Bronchial epithelial cell (primary cell): ENCODE measurements at regions not wholly inside any gene's neighbourhood (a gene's known extent, or its start where the extent isn't known, plus 50 kb on each side); places are given as distances from the start of the nearest gene placed in this dataset.
"Not testable (repeated sequence)": the region's sequence is repeated elsewhere in the genome, so short reads cannot be mapped to it uniquely, and the experiment has no call there.

ENCODE experiments used
- DNase-seq: peaks from one replicate; pipeline ENCODE4 v3.0.0-alpha.2; 2010; ENCODE audit warnings: low read depth
- FAIRE-seq: peaks from 2 replicates; lab custom pipeline; 2011; peaks lifted over from hg19 to GRCh38; lab: Jason Lieb, UNC
- H3K27me3 ChIP-seq: 2 replicates; pipeline ENCODE4 v1.5.1; 2011; ENCODE audit warnings: low read length; ENCODE audit not compliant: control insufficient read depth, insufficient read depth
- H3K36me3 ChIP-seq: 2 replicates; pipeline ENCODE4 v1.5.1; 2011; ENCODE audit warnings: low read length; ENCODE audit not compliant: control insufficient read depth, insufficient read depth
- H3K4me3 ChIP-seq: 2 replicates; pipeline ENCODE4 v1.5.1; 2011; ENCODE audit warnings: mild to moderate bottlenecking, low read depth, low read length, control low read depth
- CTCF ChIP-seq: IDR thresholded peaks from 2 replicates; pipeline ENCODE4 v1.5.1; 2011; ENCODE audit warnings: mild to moderate bottlenecking, moderate library complexity, low read length, control low read depth, inconsistent platforms; ENCODE audit not compliant: insufficient read depth, severe bottlenecking

GRCh38 chr7:131999193-131999592 lies 442.8 kb upstream of the PODXL start:
- Histone ChIP-seq H3K36me3 (no peaks in the 10 kb centered on the region), H3K4me3 (no peak overlapping the region), H3K27me3 (no peaks in the 10 kb centered on the region)
- FAIRE-seq (no peak), DNase-seq (no peak)
- no peak for TF ChIP-seq CTCF

GRCh38 chr7:131995324-131995723 lies 438.9 kb upstream of the PODXL start:
- Histone ChIP-seq H3K36me3 (no peaks in the 10 kb centered on the region), H3K4me3 (no peak overlapping the region), H3K27me3 (no peaks in the 10 kb centered on the region)
- no peak for FAIRE-seq
- no peak for DNase-seq
- no peak for TF ChIP-seq CTCF

- not testable (repeated sequence) for H3K4me3 ChIP-seq, H3K27me3 ChIP-seq, H3K36me3 ChIP-seq, DNase-seq, FAIRE-seq
These were observed 424.6 kb upstream of the PODXL start for GRCh38 chr7:131981069-131981468.

GRCh38 chr7:131978118-131978517 lies 421.7 kb upstream of the PODXL start:
- H3K27me3 ChIP-seq, H3K36me3 ChIP-seq, DNase-seq, FAIRE-seq, H3K4me3 ChIP-seq: not testable (repeated sequence)

- Histone ChIP-seq H3K27me3 (no peaks in the 10 kb centered on the region), H3K4me3 (no peak overlapping the region), H3K36me3 (no peaks in the 10 kb centered on the region)
- FAIRE-seq: no peak
- no peak for TF ChIP-seq CTCF
- no peak for DNase-seq
These were observed 420.0 kb upstream of the PODXL start for GRCh38 chr7:131976411-131976810.

GRCh38 chr7:131974671-131975070 lies 418.2 kb upstream of the PODXL start:
- no peaks in the 10 kb centered on the region for H3K27me3 ChIP-seq
- no peak for TF ChIP-seq CTCF
- H3K4me3 ChIP-seq: no peak overlapping the region
- FAIRE-seq (no peak), DNase-seq (no peak)
- no peaks in the 10 kb centered on the region for H3K36me3 ChIP-seq

- Histone ChIP-seq H3K36me3 (no peaks in the 10 kb centered on the region), H3K4me3 (no peak overlapping the region), H3K27me3 (no peaks in the 10 kb centered on the region)
- FAIRE-seq: no peak
- no peak for DNase-seq
- TF ChIP-seq CTCF: no peak
These were observed 415.8 kb upstream of the PODXL start for GRCh38 chr7:131972251-131972650.
